Neural crest cell (in vitro differentiated cells): ENCODE measurements at regions not wholly inside any gene's neighbourhood (a gene's known extent, or its start where the extent isn't known, plus 50 kb on each side); places are given as distances from the start of the nearest gene placed in this dataset.

ENCODE experiments used
- DNase-seq: peaks from one replicate; pipeline ENCODE4 v3.0.0; 2021; ENCODE audit warnings: low read depth, mixed read lengths, low spot score
- H3K27ac Mint-ChIP-seq: one replicate; pipeline ENCODE4 v1.8.0; 2021; ENCODE audit warnings: mild to moderate bottlenecking, mixed read lengths; ENCODE audit not compliant: unreplicated experiment
- H3K27me3 Mint-ChIP-seq: 2 replicates; pipeline ENCODE4 v1.8.0; 2021; ENCODE audit warnings: low read depth, mild to moderate bottlenecking, mixed read lengths
- H3K36me3 Mint-ChIP-seq: 2 replicates; pipeline ENCODE4 v1.8.0; 2021; ENCODE audit warnings: low read depth, mild to moderate bottlenecking, mixed read lengths
- H3K4me1 Mint-ChIP-seq: 2 replicates; pipeline ENCODE4 v1.8.0; 2021; ENCODE audit warnings: mixed read lengths
- H3K4me3 Mint-ChIP-seq: one replicate; pipeline ENCODE4 v1.8.0; 2021; ENCODE audit warnings: mild to moderate bottlenecking, mixed read lengths
- H3K9me3 Mint-ChIP-seq: 2 replicates; pipeline ENCODE4 v1.8.0; 2021; ENCODE audit warnings: mixed read lengths
- TF ChIP-seq, protein P1 (sequence below): fragments of 200-600 bp; sonication (generic); conservative IDR thresholded peaks from 2 replicates; pipeline ENCODE4 v1.5.0; 2021; ENCODE audit warnings: antibody characterized with exemption, mild to moderate bottlenecking

DNA sequence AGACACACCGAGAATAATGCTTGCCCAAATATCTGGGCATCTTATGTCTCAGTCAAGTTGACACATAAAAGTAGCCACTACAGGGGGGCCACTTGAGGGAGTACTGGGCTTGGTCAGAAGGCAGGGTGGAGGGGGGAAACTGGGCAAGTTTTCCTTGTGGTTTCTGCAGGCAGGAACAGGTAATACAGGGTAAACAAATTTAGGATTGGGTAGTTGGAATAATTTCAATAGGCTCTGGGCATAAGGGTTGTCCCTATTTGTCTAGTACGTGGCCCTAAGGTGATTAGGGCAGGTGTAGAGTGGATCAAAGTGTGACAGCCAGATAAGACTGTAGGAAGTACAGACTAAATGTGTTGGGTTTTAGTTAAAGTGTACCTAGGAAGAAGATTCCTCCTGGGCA, 353.1 kb downstream of the TLE4 start:
- no peaks in the 10 kb centered on the region for H3K27me3 Mint-ChIP-seq
- no peak overlapping the region for H3K4me3 Mint-ChIP-seq
- H3K36me3 Mint-ChIP-seq, result peaks cover 1% of the 10 kb centered on the region
- TF ChIP-seq, protein P1, sequence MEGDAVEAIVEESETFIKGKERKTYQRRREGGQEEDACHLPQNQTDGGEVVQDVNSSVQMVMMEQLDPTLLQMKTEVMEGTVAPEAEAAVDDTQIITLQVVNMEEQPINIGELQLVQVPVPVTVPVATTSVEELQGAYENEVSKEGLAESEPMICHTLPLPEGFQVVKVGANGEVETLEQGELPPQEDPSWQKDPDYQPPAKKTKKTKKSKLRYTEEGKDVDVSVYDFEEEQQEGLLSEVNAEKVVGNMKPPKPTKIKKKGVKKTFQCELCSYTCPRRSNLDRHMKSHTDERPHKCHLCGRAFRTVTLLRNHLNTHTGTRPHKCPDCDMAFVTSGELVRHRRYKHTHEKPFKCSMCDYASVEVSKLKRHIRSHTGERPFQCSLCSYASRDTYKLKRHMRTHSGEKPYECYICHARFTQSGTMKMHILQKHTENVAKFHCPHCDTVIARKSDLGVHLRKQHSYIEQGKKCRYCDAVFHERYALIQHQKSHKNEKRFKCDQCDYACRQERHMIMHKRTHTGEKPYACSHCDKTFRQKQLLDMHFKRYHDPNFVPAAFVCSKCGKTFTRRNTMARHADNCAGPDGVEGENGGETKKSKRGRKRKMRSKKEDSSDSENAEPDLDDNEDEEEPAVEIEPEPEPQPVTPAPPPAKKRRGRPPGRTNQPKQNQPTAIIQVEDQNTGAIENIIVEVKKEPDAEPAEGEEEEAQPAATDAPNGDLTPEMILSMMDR, result no peak
- no peak overlapping the region for H3K27ac Mint-ChIP-seq
- DNase-seq, result no peak
- no peaks in the 10 kb centered on the region for H3K4me1 Mint-ChIP-seq
- peaks cover 5% of the 10 kb centered on the region for H3K9me3 Mint-ChIP-seq

DNA sequence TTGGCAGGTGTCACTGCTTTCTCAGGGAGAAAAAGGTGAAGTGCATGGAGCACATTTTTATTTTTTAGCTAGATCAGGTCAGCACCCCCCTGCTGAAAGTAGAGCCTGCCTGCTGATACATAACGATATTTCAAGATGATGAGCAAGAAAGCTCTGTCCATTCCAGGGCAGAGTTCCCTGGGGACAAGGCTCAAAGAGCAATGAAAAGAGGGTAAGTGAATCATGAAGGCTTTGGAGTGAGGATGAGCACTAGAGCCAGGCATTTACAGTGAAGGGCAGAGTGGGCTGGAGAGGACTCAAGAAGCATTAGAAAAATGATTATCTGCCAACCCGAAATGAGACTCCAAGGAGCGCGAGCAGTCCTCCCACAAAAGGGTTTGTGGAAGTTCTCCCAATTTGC, 345.7 kb downstream of the TLE4 start:
- H3K36me3 Mint-ChIP-seq, result peaks cover 3% of the 10 kb centered on the region
- DNase-seq, result no peak
- H3K27me3 Mint-ChIP-seq, result peaks cover 3% of the 10 kb centered on the region
- H3K4me3 Mint-ChIP-seq, result no peak overlapping the region
- H3K27ac Mint-ChIP-seq, result no peak overlapping the region
- TF ChIP-seq, protein P1, result no peak
- no peaks in the 10 kb centered on the region for H3K4me1 Mint-ChIP-seq
- H3K9me3 Mint-ChIP-seq, result peaks cover 6% of the 10 kb centered on the region

DNA sequence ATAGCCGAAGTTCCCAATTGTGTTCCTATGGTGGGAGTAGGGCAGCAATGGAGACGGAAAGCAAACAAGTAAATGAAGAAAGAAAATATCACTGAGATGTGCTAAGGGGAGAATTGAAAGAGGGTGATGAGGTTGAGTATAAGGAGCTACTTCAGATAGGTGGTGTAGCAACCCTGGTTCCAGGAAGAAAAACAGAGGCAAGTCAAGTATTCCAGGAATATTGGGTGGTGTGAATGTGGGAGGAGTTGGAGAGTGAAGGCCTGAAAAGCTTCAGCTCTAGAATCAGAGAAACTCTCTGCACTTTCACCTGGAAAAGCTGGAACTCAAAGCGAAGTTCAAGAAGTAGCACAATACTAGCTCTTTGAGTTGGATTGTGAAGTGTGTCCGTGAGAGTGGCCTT, 342.1 kb downstream of the TLE4 start:
- Mint-ChIP-seq H3K36me3 (peaks cover 4% of the 10 kb centered on the region), H3K27ac (no peak overlapping the region), H3K4me3 (no peak overlapping the region), H3K27me3 (peaks cover 2% of the 10 kb centered on the region), H3K4me1 (no peaks in the 10 kb centered on the region), H3K9me3 (peaks cover 7% of the 10 kb centered on the region)
- DNase-seq, result no peak
- TF ChIP-seq, protein P1, result no peak

DNA sequence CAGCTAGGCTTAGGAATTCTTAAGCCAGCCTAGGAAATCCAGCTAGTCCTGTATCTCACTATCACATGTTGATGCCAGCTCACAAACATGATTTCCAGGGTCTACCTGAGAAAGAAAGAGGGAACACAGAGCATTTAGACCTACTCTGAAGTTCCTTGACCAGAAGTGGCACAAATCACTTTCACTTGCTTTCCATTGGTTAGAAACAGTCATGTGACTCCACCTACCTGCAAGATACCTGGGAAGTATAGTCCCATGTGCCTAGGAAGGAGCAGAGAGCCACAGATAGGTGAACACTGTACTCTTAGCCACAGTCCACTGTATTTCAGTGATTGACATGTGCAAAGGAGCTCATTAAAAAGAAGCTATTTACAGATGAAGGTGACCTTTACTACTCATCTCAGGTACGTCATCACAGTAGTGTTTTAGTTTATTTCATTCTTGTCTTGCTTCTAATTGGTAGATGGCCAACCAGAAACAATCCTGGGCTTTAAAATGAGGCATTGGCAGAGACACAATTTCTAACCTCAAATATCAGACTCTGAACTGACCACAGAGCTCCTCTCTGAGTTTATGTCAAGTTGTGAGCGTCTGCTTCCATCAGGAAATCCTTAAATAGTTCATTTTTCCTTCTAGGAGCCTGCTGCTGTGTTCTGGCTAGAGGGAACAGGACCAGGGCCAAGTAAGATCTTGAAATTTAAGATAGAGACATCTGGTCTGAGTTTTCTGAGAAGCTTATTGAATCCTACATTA, 340.7 kb downstream of the TLE4 start:
- no peak overlapping the region for H3K27ac Mint-ChIP-seq
- H3K4me3 Mint-ChIP-seq, result no peak overlapping the region
- TF ChIP-seq, protein P1, result no peak
- DNase-seq, result no peak
- H3K36me3 Mint-ChIP-seq, result peaks cover 4% of the 10 kb centered on the region
- no peaks in the 10 kb centered on the region for H3K27me3 Mint-ChIP-seq
- H3K9me3 Mint-ChIP-seq, result peaks cover 7% of the 10 kb centered on the region
- no peaks in the 10 kb centered on the region for H3K4me1 Mint-ChIP-seq

DNA sequence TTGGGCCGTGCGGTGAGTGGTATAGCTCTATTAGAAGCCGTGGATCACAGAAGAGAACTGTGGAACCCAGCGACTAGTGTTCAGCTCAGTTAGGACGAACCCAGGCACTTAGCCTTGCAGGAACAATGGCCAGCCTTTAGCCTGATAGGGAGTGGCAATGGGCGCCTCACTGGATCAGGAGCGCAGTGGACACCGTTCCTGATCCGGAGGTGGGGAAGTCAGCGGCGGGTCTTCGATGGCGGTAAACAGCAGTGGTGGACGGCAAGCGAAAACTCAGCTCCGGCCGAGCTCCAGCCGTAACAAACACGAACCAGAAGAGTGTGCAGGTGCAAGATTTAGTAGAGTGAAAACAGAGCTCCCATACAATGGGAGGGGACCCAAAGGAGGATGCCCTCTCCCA, 340.0 kb downstream of the TLE4 start:
- no peak for DNase-seq
- peaks cover 7% of the 10 kb centered on the region for H3K9me3 Mint-ChIP-seq
- TF ChIP-seq, protein P1, result no peak
- H3K27ac Mint-ChIP-seq, result no peak overlapping the region
- H3K4me3 Mint-ChIP-seq, result no peak overlapping the region
- H3K27me3 Mint-ChIP-seq, result no peaks in the 10 kb centered on the region
- no peaks in the 10 kb centered on the region for H3K4me1 Mint-ChIP-seq
- peaks cover 4% of the 10 kb centered on the region for H3K36me3 Mint-ChIP-seq
